Sigmoid colon (tissue), 4 donors: ENCODE measurements at regions not wholly inside any gene's neighbourhood (a gene's known extent, or its start where the extent isn't known, plus 50 kb on each side); places are given as distances from the start of the nearest gene placed in this dataset.

Source experiments
- EP300 ChIP-seq, 4 donors: sonication (generic); formaldehyde crosslinking; IDR thresholded peaks; one replicate each; pipeline ENCODE4 v1.6.1; 2017; ENCODE audit warnings: antibody characterized with exemption in 4 of 4
- POLR2A ChIP-seq, 2 donors: fragments of 450-650 bp; IDR thresholded peaks; one replicate each; pipeline ENCODE4 v1.6.1; 2016; ENCODE audit warnings: antibody characterized with exemption in 2 of 2, mild to moderate bottlenecking in 2 of 2, moderate library complexity in 2 of 2
- POLR2AphosphoS5 ChIP-seq, 4 donors: sonication (generic); formaldehyde crosslinking; IDR thresholded peaks; one replicate each; pipeline ENCODE4 v1.6.1; 2017; ENCODE audit warnings: antibody characterized with exemption in 4 of 4
- TF ChIP-seq, protein P1 (sequence below), 4 experiments: fragments of 450-650 bp in 3 of 4; fragments of 200-600 bp in 1 of 4; IDR thresholded peaks; one replicate each; pipeline ENCODE4 v1.5.1; 2016 to 2019; ENCODE audit warnings: antibody characterized with exemption in 4 of 4, mild to moderate bottlenecking in 3 of 4, moderate library complexity in 2 of 4

- TF ChIP-seq, protein P1, sequence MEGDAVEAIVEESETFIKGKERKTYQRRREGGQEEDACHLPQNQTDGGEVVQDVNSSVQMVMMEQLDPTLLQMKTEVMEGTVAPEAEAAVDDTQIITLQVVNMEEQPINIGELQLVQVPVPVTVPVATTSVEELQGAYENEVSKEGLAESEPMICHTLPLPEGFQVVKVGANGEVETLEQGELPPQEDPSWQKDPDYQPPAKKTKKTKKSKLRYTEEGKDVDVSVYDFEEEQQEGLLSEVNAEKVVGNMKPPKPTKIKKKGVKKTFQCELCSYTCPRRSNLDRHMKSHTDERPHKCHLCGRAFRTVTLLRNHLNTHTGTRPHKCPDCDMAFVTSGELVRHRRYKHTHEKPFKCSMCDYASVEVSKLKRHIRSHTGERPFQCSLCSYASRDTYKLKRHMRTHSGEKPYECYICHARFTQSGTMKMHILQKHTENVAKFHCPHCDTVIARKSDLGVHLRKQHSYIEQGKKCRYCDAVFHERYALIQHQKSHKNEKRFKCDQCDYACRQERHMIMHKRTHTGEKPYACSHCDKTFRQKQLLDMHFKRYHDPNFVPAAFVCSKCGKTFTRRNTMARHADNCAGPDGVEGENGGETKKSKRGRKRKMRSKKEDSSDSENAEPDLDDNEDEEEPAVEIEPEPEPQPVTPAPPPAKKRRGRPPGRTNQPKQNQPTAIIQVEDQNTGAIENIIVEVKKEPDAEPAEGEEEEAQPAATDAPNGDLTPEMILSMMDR (IDR thresholded peaks at IDR 0.05), result no peak
- no peak for TF ChIP-seq POLR2A (IDR thresholded peaks at IDR 0.05)
- no peak for TF ChIP-seq EP300 (IDR thresholded peaks at IDR 0.05)
- TF ChIP-seq POLR2AphosphoS5 (IDR thresholded peaks at IDR 0.05), result no peak
Measured at GRCh38 chr12:97943359-97943758, 480.8 kb downstream of the RMST start.
